ENCODE measurements at regions not wholly inside any gene's neighbourhood (a gene's known extent, or its start where the extent isn't known, plus 50 kb on each side); places are given as distances from the start of the nearest gene placed in this dataset.

DNA sequence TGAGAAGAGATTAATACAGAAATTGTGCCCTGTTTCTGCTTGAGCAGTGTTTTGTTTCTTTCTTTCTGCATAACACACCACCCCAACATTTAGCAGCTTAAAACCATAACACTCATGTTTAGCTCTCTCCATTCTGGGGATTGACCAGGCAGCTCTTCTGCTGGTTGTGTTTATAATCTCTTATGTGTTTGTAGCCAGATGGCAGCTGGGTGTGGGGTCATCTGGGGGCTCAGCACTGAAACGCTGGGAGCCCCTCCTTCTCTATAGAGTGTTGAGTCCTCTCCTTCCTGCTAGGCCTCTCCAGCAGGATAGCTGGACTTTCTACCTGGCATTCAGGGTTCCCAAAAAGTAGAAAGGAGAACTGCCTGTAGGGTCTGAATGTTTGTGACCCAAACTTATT lies 270.6 kb downstream of the TTC8 start:
- TF ChIP-seq POLR2AphosphoS5 (IDR thresholded peaks at IDR 0.05) (no peak), CTCF (IDR thresholded peaks at IDR 0.05) (no peak)

All from breast epithelium (tissue), 3 donors.